Peyer's patch (tissue), 4 donors: ENCODE measurements at regions not wholly inside any gene's neighbourhood (a gene's known extent, or its start where the extent isn't known, plus 50 kb on each side); places are given as distances from the start of the nearest gene placed in this dataset.

Source experiments
- POLR2A ChIP-seq, 2 donors: fragments of 450-650 bp; IDR thresholded peaks; one replicate each; pipeline ENCODE4 v1.5.1; 2017; ENCODE audit warnings: antibody characterized with exemption in 2 of 2, mild to moderate bottlenecking in 2 of 2, moderate library complexity in 2 of 2
- TF ChIP-seq, protein P1 (sequence below), 6 experiments: fragments of 450-650 bp in 4 of 6; fragments of 200-600 bp in 2 of 6; sonication (generic) in 1 of 6; IDR thresholded peaks; one replicate each; pipeline ENCODE4 v1.5.1; 2017 to 2019; ENCODE audit warnings: antibody characterized with exemption in 6 of 6, mild to moderate bottlenecking in 3 of 6, moderate library complexity in 1 of 6

DNA sequence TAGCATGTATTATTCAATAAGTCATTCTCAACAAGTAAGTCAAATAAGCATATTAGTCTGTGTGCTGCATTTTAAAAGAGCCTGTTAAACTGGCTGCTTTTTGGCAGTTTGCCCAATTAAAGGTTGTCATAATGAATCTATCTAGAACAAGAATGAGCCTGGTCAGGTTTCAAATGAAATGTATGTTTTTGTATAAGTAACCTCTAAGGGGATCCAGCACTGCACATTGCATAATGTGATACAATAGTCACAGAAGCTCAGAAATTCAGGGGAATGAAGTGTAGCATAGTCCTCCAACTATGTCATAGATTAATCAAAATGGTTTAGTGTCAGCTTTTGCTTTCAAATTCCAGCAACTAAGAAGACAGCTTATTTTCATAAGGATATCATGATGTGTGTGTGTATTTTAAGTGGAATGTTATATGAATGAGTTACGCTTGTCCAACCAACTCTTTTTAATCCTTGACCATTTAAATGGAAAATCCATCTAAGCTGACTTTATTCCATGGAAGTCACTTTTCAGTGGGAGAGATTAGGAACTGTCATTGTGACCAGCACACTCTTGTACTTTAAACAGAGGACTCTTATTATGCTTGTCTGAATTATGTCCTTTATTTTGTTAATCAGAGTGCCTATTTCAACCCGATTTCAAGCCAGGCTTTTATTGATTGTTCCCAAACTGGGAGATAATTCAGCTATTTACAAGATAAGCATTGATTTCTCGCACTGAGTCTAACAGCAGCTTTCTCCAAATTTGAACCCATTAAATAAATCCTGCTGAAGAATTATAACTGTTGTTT, 283.9 kb upstream of the ADAMTSL1 start:
- no peak for TF ChIP-seq POLR2A (IDR thresholded peaks at IDR 0.05)
- TF ChIP-seq, protein P1, sequence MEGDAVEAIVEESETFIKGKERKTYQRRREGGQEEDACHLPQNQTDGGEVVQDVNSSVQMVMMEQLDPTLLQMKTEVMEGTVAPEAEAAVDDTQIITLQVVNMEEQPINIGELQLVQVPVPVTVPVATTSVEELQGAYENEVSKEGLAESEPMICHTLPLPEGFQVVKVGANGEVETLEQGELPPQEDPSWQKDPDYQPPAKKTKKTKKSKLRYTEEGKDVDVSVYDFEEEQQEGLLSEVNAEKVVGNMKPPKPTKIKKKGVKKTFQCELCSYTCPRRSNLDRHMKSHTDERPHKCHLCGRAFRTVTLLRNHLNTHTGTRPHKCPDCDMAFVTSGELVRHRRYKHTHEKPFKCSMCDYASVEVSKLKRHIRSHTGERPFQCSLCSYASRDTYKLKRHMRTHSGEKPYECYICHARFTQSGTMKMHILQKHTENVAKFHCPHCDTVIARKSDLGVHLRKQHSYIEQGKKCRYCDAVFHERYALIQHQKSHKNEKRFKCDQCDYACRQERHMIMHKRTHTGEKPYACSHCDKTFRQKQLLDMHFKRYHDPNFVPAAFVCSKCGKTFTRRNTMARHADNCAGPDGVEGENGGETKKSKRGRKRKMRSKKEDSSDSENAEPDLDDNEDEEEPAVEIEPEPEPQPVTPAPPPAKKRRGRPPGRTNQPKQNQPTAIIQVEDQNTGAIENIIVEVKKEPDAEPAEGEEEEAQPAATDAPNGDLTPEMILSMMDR (IDR thresholded peaks at IDR 0.05), result no peak
